ENCODE measurements at regions not wholly inside any gene's neighbourhood (a gene's known extent, or its start where the extent isn't known, plus 50 kb on each side); places are given as distances from the start of the nearest gene placed in this dataset.

DNA sequence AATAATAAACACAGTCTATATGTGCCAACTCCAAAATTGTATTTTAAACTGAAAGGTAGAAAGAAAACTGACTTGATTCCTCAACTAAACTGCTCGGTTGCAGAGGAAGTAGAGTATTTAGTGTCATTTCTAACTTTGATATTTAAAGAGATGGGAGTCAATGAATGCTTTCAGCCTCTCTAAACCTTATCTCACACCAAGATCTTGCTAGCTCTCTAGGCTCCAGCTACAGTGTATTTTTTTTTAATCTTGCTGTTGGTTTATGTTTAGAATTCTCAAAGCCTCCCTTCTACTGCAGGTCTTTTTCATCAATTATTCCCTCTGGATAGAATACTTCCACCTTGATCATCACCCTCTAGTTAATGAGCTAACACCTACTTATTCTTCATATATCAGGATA, 419.4 kb upstream of the ZNF462 start:
- WGBS, 4 donors = 61 to 81% (median 68%) methylated on average over 1 of the region's 1 CpG

DNA sequence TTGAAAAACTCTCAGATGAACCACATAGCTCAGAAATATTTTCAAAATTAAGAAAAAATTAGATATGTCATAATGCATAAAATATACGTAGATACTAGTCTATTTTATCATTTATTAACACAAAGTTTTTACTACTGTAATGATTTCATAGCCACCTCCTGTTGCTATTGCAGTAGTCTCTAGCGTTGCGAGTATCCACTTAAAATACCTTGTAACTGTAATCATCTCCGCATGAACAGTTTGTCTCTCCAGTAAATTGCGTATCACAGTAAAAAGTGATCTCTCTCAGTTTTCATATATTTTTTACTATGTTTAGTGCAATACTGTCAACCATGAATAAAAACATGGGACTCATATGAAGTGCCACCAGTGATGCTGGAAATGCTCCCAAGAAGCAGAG, 417.9 kb upstream of the ZNF462 start:
- Histone ChIP-seq H3K4me3 (no peak overlapping the region), H3K4me1 (peaks cover 0 to 10% (median 0%) of the 10 kb centered on the region in 12 donors), H3K36me3 (no peaks in the 10 kb centered on the region), H3K9me3 (no peaks in the 10 kb centered on the region), H3K27ac (no peak overlapping the region), H3K27me3 (no peaks in the 10 kb centered on the region)
- DNase-seq (no peak), ATAC-seq (peak in 3 of 4 donors; percentile 51 to 77 (median 71))
- WGBS, 4 donors = 53 to 63% (median 58%) methylated on average over 5 of the region's 5 CpGs
- intact Hi-C loops (cut with DNase I) = loop anchor here in 1 of 10 donors (10.0 kb wide), 1 partner anchor 420 kb away; the partner anchor contains the start of gene ZNF462
- TF ChIP-seq POLR2A (IDR thresholded peaks at IDR 0.05) = no peak
- TF ChIP-seq, protein P1, sequence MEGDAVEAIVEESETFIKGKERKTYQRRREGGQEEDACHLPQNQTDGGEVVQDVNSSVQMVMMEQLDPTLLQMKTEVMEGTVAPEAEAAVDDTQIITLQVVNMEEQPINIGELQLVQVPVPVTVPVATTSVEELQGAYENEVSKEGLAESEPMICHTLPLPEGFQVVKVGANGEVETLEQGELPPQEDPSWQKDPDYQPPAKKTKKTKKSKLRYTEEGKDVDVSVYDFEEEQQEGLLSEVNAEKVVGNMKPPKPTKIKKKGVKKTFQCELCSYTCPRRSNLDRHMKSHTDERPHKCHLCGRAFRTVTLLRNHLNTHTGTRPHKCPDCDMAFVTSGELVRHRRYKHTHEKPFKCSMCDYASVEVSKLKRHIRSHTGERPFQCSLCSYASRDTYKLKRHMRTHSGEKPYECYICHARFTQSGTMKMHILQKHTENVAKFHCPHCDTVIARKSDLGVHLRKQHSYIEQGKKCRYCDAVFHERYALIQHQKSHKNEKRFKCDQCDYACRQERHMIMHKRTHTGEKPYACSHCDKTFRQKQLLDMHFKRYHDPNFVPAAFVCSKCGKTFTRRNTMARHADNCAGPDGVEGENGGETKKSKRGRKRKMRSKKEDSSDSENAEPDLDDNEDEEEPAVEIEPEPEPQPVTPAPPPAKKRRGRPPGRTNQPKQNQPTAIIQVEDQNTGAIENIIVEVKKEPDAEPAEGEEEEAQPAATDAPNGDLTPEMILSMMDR (IDR thresholded peaks at IDR 0.05) = no peak

More for the DNA sequence above, 419.4 kb upstream of the ZNF462 start:
- Histone ChIP-seq H3K36me3 (no peaks in the 10 kb centered on the region), H3K27me3 (no peaks in the 10 kb centered on the region), H3K4me1 (peaks cover 0 to 12% (median 0%) of the 10 kb centered on the region in 12 donors), H3K9me3 (no peaks in the 10 kb centered on the region), H3K4me3 (no peak overlapping the region), H3K27ac (no peak overlapping the region)
- TF ChIP-seq POLR2A (IDR thresholded peaks at IDR 0.05) = no peak
- TF ChIP-seq, protein P1 (IDR thresholded peaks at IDR 0.05) = no peak
- ATAC-seq = no peak
- intact Hi-C loops (cut with DNase I) = loop anchor here in 1 of 10 donors (10.0 kb wide), 1 partner anchor 421 kb away; the partner anchor contains the start of gene ZNF462
- DNase-seq = no peak

DNA sequence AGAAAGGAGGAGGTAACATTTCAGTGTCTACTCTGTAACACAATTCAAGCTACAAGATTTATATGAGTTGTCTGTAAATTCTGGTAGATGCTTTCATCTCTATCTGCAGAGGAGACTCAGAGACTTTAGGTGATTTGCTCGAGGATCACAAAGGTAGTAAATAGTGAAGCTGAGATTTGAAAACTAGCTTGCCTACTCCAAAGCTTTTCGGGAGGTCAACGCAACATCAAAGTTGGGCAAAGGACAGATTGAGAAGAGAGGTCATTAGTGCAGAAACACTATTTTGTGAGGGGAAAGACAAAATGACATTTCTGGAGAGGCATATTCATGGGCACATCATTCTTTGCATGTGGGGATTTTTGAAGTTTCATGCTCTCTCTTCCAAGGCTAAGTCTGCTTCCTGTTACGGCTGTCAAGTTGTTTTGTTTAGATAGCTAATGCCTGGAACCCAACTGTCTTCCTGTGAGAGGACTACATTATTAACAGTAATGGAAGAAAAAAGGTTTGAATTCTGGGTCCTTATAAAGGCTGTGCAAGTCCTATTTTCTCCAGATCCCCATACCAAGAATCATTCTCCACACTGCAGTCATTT, 413.5 kb upstream of the ZNF462 start:
- peak overlapping the region in 10 of 12 donors; percentile 31 to 81 (median 62) for H3K27ac ChIP-seq
- intact Hi-C loops (cut with DNase I) = loop anchor here in 1 of 10 donors (10.0 kb wide), 1 partner anchor 415 kb away; the partner anchor contains the start of gene ZNF462

DNA sequence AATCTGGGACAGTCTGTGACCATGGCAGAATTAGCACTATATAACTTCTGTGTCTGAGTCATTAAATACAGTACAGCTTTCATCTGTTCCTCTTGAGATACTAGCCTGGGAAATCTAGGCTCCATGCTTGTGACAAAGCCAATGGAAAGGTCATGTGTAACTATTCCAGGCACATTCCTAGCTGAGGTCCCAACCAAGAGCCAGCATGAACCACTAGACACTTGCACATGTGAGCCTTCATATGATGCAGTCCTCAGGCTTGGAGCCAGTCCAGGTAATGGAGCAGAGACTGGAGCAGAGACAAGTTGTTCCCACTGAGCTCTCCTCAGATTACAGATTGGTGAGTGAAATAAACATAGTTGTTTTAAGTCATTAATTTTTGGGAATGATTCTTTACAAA, 412.4 kb upstream of the ZNF462 start:
- ATAC-seq (peak; percentile 96 to 97 (median 96)), DNase-seq (peak in 4 of 5 donors; percentile 65 to 87 (median 70))
- Histone ChIP-seq H3K4me1 (peaks cover 0 to 14% (median 0%) of the 10 kb centered on the region in 12 donors), H3K27me3 (no peaks in the 10 kb centered on the region), H3K36me3 (no peaks in the 10 kb centered on the region), H3K4me3 (peak overlapping the region in 3 of 12 donors; percentile 8 to 40 (median 19)), H3K27ac (peak overlapping the region; percentile 23 to 81 (median 62)), H3K9me3 (no peaks in the 10 kb centered on the region)
- intact Hi-C loops (cut with DNase I) = loop anchor here in 2 of 10 donors (10.0 kb wide), 2 partner anchors 414 to 516 kb away; partner anchors contain the start of gene ZNF462 (in 1 of the 2)
- TF ChIP-seq, protein P1 (IDR thresholded peaks at IDR 0.05) = no peak
- no peak for TF ChIP-seq POLR2A (IDR thresholded peaks at IDR 0.05)

More for the DNA sequence above, 413.5 kb upstream of the ZNF462 start:
- Histone ChIP-seq H3K4me3 (no peak overlapping the region), H3K9me3 (no peaks in the 10 kb centered on the region), H3K36me3 (no peaks in the 10 kb centered on the region), H3K4me1 (peaks cover 0 to 14% (median 0%) of the 10 kb centered on the region in 12 donors), H3K27me3 (no peaks in the 10 kb centered on the region)
- WGBS, 4 donors = 74 to 82% (median 79%) methylated on average over 4 of the region's 4 CpGs
- TF ChIP-seq POLR2A (IDR thresholded peaks at IDR 0.05) = no peak
- TF ChIP-seq, protein P1 (IDR thresholded peaks at IDR 0.05) = no peak
- no peak for DNase-seq
- no peak for ATAC-seq

Measured in heart left ventricle (tissue), 16 donors.